T-helper 2 cell treated with Interferon-gamma antibody and Interleukin-4, amounts not matched to agents 5 μg/mL and 100 μg/mL, for 36 hours (primary cell): ENCODE measurements at regions not wholly inside any gene's neighbourhood (a gene's known extent, or its start where the extent isn't known, plus 50 kb on each side); places are given as distances from the start of the nearest gene placed in this dataset.

Experiments used
- DNase-seq: peaks from one replicate; pipeline ENCODE4 v3.0.0; 2021; ENCODE audit warnings: low spot score
- H3K27ac Mint-ChIP-seq: one replicate; pipeline ENCODE4 v1.8.0; 2021; ENCODE audit warnings: mild to moderate bottlenecking, mixed read lengths
- H3K27me3 Mint-ChIP-seq: one replicate; pipeline ENCODE4 v1.8.0; 2021; ENCODE audit warnings: low read depth, mixed read lengths
- H3K36me3 Mint-ChIP-seq: one replicate; pipeline ENCODE4 v1.8.0; 2021; ENCODE audit warnings: low read depth, mixed read lengths
- H3K4me1 Mint-ChIP-seq: one replicate; pipeline ENCODE4 v1.8.0; 2021; ENCODE audit warnings: low read depth, mixed read lengths
- H3K4me3 Mint-ChIP-seq: one replicate; pipeline ENCODE4 v1.8.0; 2022; ENCODE audit warnings: mild to moderate bottlenecking, moderate library complexity, mixed read lengths
- H3K9me3 Mint-ChIP-seq: one replicate; pipeline ENCODE4 v1.8.0; 2021; ENCODE audit warnings: mixed read lengths

- DNase-seq, result no peak
- no peaks in the 10 kb centered on the region for H3K4me1 Mint-ChIP-seq
- H3K9me3 Mint-ChIP-seq, result no peaks in the 10 kb centered on the region
- H3K27ac Mint-ChIP-seq, result no peak overlapping the region
- H3K36me3 Mint-ChIP-seq, result no peaks in the 10 kb centered on the region
- H3K4me3 Mint-ChIP-seq, result no peak overlapping the region
- H3K27me3 Mint-ChIP-seq, result peaks cover 8% of the 10 kb centered on the region
Measured at GRCh38 chr1:70536708-70537366, 125.8 kb downstream of the CTH start.

- H3K36me3 Mint-ChIP-seq, result no peaks in the 10 kb centered on the region
- no peak overlapping the region for H3K4me3 Mint-ChIP-seq
- H3K27me3 Mint-ChIP-seq, result peaks cover 8% of the 10 kb centered on the region
- H3K9me3 Mint-ChIP-seq, result no peaks in the 10 kb centered on the region
- H3K4me1 Mint-ChIP-seq, result no peaks in the 10 kb centered on the region
- no peak overlapping the region for H3K27ac Mint-ChIP-seq
- no peak for DNase-seq
Measured at GRCh38 chr1:70537788-70538187, 126.7 kb downstream of the CTH start.

GRCh38 chr1:70542030-70542429, 131.0 kb downstream of the CTH start:
- H3K4me1 Mint-ChIP-seq, result no peaks in the 10 kb centered on the region
- no peak for DNase-seq
- peaks cover 4% of the 10 kb centered on the region for H3K27me3 Mint-ChIP-seq
- no peaks in the 10 kb centered on the region for H3K36me3 Mint-ChIP-seq
- no peaks in the 10 kb centered on the region for H3K9me3 Mint-ChIP-seq
- H3K27ac Mint-ChIP-seq, result no peak overlapping the region
- no peak overlapping the region for H3K4me3 Mint-ChIP-seq

- Mint-ChIP-seq H3K36me3 (no peaks in the 10 kb centered on the region), H3K27me3 (no peaks in the 10 kb centered on the region), H3K9me3 (no peaks in the 10 kb centered on the region), H3K4me1 (no peaks in the 10 kb centered on the region), H3K27ac (no peak overlapping the region), H3K4me3 (no peak overlapping the region)
- no peak for DNase-seq
Measured at GRCh38 chr1:70542856-70543255, 131.8 kb downstream of the CTH start.

- no peaks in the 10 kb centered on the region for H3K9me3 Mint-ChIP-seq
- no peaks in the 10 kb centered on the region for H3K36me3 Mint-ChIP-seq
- no peak for DNase-seq
- no peak overlapping the region for H3K4me3 Mint-ChIP-seq
- H3K27ac Mint-ChIP-seq, result no peak overlapping the region
- no peaks in the 10 kb centered on the region for H3K4me1 Mint-ChIP-seq
- H3K27me3 Mint-ChIP-seq, result no peaks in the 10 kb centered on the region
Measured at GRCh38 chr1:70546726-70547125, 135.7 kb downstream of the CTH start.

GRCh38 chr1:70552662-70553566, 141.8 kb downstream of the CTH start:
- no peaks in the 10 kb centered on the region for H3K36me3 Mint-ChIP-seq
- no peaks in the 10 kb centered on the region for H3K27me3 Mint-ChIP-seq
- no peaks in the 10 kb centered on the region for H3K9me3 Mint-ChIP-seq
- DNase-seq, result no peak
- no peak overlapping the region for H3K4me3 Mint-ChIP-seq
- no peak overlapping the region for H3K27ac Mint-ChIP-seq
- H3K4me1 Mint-ChIP-seq, result no peaks in the 10 kb centered on the region

GRCh38 chr1:70553567-70553956, 142.5 kb downstream of the CTH start:
- no peak for DNase-seq
- Mint-ChIP-seq H3K36me3 (no peaks in the 10 kb centered on the region), H3K4me3 (no peak overlapping the region), H3K27me3 (no peaks in the 10 kb centered on the region), H3K4me1 (no peaks in the 10 kb centered on the region), H3K9me3 (no peaks in the 10 kb centered on the region), H3K27ac (no peak overlapping the region)

- Mint-ChIP-seq H3K27ac (no peak overlapping the region), H3K4me3 (no peak overlapping the region), H3K4me1 (no peaks in the 10 kb centered on the region), H3K9me3 (no peaks in the 10 kb centered on the region), H3K36me3 (no peaks in the 10 kb centered on the region), H3K27me3 (no peaks in the 10 kb centered on the region)
- no peak for DNase-seq
Measured at GRCh38 chr1:70554341-70554740, 143.3 kb downstream of the CTH start.

- no peaks in the 10 kb centered on the region for H3K9me3 Mint-ChIP-seq
- H3K27me3 Mint-ChIP-seq, result no peaks in the 10 kb centered on the region
- no peaks in the 10 kb centered on the region for H3K4me1 Mint-ChIP-seq
- DNase-seq, result no peak
- no peaks in the 10 kb centered on the region for H3K36me3 Mint-ChIP-seq
- no peak overlapping the region for H3K4me3 Mint-ChIP-seq
- H3K27ac Mint-ChIP-seq, result no peak overlapping the region
Measured at GRCh38 chr1:70556541-70556940, 145.5 kb downstream of the CTH start.

GRCh38 chr1:70567167-70567566, 156.1 kb downstream of the CTH start:
- Mint-ChIP-seq H3K27me3 (peaks cover 2% of the 10 kb centered on the region), H3K4me3 (no peak overlapping the region), H3K36me3 (no peaks in the 10 kb centered on the region), H3K4me1 (no peaks in the 10 kb centered on the region), H3K27ac (no peak overlapping the region), H3K9me3 (no peaks in the 10 kb centered on the region)
- no peak for DNase-seq

GRCh38 chr1:70571191-70571590, 160.1 kb downstream of the CTH start:
- Mint-ChIP-seq H3K4me1 (no peaks in the 10 kb centered on the region), H3K36me3 (no peaks in the 10 kb centered on the region), H3K27me3 (no peaks in the 10 kb centered on the region), H3K4me3 (no peak overlapping the region), H3K9me3 (no peaks in the 10 kb centered on the region), H3K27ac (no peak overlapping the region)
- no peak for DNase-seq

- Mint-ChIP-seq H3K36me3 (no peaks in the 10 kb centered on the region), H3K27ac (no peak overlapping the region), H3K4me1 (no peaks in the 10 kb centered on the region), H3K9me3 (no peaks in the 10 kb centered on the region), H3K4me3 (no peak overlapping the region), H3K27me3 (no peaks in the 10 kb centered on the region)
- no peak for DNase-seq
Measured at GRCh38 chr1:70573317-70573843, 162.3 kb downstream of the CTH start.

- H3K36me3 Mint-ChIP-seq, result no peaks in the 10 kb centered on the region
- no peaks in the 10 kb centered on the region for H3K27me3 Mint-ChIP-seq
- DNase-seq, result no peak
- no peaks in the 10 kb centered on the region for H3K9me3 Mint-ChIP-seq
- no peak overlapping the region for H3K27ac Mint-ChIP-seq
- no peaks in the 10 kb centered on the region for H3K4me1 Mint-ChIP-seq
- no peak overlapping the region for H3K4me3 Mint-ChIP-seq
Measured at GRCh38 chr1:70581661-70582060, 170.6 kb downstream of the CTH start.

- no peaks in the 10 kb centered on the region for H3K9me3 Mint-ChIP-seq
- no peak overlapping the region for H3K4me3 Mint-ChIP-seq
- no peak for DNase-seq
- no peaks in the 10 kb centered on the region for H3K36me3 Mint-ChIP-seq
- no peaks in the 10 kb centered on the region for H3K4me1 Mint-ChIP-seq
- no peak overlapping the region for H3K27ac Mint-ChIP-seq
- H3K27me3 Mint-ChIP-seq, result no peaks in the 10 kb centered on the region
Measured at GRCh38 chr1:70583522-70583921, 172.5 kb downstream of the CTH start.
